ENCODE measurements at regions not wholly inside any gene's neighbourhood (a gene's known extent, or its start where the extent isn't known, plus 50 kb on each side); places are given as distances from the start of the nearest gene placed in this dataset.

DNA sequence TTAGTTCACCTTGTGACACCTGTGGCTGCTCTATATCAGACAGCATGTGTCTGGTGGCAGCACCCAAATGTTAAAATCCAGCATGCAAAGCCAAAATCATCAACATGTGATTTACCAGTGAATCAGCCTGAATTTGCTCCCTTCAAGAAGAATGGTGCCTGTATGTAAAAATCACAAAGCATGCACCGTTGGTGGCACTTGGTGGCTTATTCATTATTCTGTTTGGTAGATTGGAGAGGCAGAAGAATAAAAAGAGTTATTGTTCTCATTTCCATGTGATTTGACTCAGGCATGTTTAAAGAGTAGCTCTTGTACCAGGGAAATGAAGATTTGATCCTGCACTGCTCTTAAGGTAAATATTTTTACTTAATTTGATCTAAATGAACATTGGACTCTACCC lies 143.9 kb upstream of the MPPED2 start:
- TF ChIP-seq, protein P1, sequence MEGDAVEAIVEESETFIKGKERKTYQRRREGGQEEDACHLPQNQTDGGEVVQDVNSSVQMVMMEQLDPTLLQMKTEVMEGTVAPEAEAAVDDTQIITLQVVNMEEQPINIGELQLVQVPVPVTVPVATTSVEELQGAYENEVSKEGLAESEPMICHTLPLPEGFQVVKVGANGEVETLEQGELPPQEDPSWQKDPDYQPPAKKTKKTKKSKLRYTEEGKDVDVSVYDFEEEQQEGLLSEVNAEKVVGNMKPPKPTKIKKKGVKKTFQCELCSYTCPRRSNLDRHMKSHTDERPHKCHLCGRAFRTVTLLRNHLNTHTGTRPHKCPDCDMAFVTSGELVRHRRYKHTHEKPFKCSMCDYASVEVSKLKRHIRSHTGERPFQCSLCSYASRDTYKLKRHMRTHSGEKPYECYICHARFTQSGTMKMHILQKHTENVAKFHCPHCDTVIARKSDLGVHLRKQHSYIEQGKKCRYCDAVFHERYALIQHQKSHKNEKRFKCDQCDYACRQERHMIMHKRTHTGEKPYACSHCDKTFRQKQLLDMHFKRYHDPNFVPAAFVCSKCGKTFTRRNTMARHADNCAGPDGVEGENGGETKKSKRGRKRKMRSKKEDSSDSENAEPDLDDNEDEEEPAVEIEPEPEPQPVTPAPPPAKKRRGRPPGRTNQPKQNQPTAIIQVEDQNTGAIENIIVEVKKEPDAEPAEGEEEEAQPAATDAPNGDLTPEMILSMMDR (IDR thresholded peaks at IDR 0.05; ENCODE audit: unreplicated experiment), result no peak
- Mint-ChIP-seq H3K4me1 (ENCODE audit: low read depth, unreplicated experiment) (no peaks in the 10 kb centered on the region), H3K27ac (ENCODE audit: unreplicated experiment) (no peak overlapping the region), H3K9me3 (ENCODE audit: low read depth, unreplicated experiment) (no peaks in the 10 kb centered on the region), H3K36me3 (ENCODE audit: insufficient read depth, unreplicated experiment) (no peaks in the 10 kb centered on the region), H3K27me3 (ENCODE audit: unreplicated experiment) (no peaks in the 10 kb centered on the region), H3K4me3 (ENCODE audit: low read depth, unreplicated experiment) (no peak overlapping the region)
- CTCF ChIA-PET, result no interaction called here
- no TSS peak for BruUV-seq (replicated peaks)
- intact Hi-C loops (cut with micrococcal nuclease; ENCODE audit: unreplicated experiment), result no loop called here
- no peak for DNase-seq

DNA sequence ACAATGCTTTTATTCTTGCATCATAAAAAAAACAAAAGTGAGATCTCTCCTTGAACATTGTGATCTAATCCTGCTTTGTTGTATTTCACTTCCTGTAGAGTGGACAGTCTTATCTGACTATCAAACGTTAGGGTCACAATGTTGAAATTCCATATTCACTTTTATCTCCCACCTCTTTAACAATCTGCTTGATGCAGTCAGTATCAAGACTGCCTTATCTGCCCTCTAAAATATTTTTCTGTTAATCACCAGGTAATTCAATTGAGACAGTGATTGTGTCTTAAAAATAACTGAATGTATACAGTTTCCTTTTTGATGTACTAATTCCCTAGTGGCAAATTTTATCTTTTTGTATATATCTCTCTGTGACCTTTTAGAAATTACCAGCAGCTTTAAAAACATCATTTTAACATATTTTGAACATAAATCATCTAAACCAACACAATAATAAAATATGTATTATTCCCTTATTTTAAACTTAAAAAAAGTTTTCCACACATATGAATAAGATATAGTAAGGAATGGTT lies 143.1 kb upstream of the MPPED2 start:
- no peaks in the 10 kb centered on the region for H3K27me3 Mint-ChIP-seq (ENCODE audit: unreplicated experiment)
- no TSS peak for BruUV-seq (replicated peaks)
- DNase-seq, result no peak
- TF ChIP-seq, protein P1 (IDR thresholded peaks at IDR 0.05; ENCODE audit: unreplicated experiment), result no peak
- peaks cover 4% of the 10 kb centered on the region for H3K9me3 Mint-ChIP-seq (ENCODE audit: low read depth, unreplicated experiment)
- intact Hi-C loops (cut with micrococcal nuclease; ENCODE audit: unreplicated experiment), result no loop called here
- H3K4me3 Mint-ChIP-seq (ENCODE audit: low read depth, unreplicated experiment), result no peak overlapping the region
- CTCF ChIA-PET, result no interaction called here
- H3K27ac Mint-ChIP-seq (ENCODE audit: unreplicated experiment), result no peak overlapping the region
- no peaks in the 10 kb centered on the region for H3K4me1 Mint-ChIP-seq (ENCODE audit: low read depth, unreplicated experiment)
- no peaks in the 10 kb centered on the region for H3K36me3 Mint-ChIP-seq (ENCODE audit: insufficient read depth, unreplicated experiment)

DNA sequence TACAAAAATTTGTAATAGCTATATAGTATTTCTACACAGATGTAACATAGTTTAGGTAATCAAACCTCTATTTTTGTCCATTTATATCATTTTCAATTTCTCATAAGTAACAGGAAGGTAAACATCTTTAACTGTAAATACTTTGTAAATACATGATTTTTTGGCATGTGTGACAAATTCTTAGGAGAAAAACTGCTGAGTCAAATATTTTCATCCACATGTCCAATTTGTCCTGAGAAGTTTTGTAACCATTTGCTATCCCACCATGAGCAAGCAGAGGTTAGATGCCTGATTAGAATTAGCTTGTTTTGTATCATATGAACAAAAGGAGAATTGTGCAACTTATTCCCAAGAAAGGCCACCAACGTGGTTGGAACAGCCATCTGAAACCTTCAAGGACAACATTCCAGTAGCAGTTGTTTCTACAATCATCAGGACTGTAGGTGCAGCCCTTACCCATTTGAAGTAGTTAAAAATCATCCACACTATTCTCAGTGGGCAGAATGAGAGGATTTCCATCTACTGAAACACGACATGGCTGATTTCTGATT lies 139.6 kb upstream of the MPPED2 start:
- H3K36me3 Mint-ChIP-seq (ENCODE audit: insufficient read depth, unreplicated experiment), result no peaks in the 10 kb centered on the region
- H3K27ac Mint-ChIP-seq (ENCODE audit: unreplicated experiment), result no peak overlapping the region
- no peaks in the 10 kb centered on the region for H3K27me3 Mint-ChIP-seq (ENCODE audit: unreplicated experiment)
- CTCF ChIA-PET, result no interaction called here
- H3K9me3 Mint-ChIP-seq (ENCODE audit: low read depth, unreplicated experiment), result peaks cover 9% of the 10 kb centered on the region
- no TSS peak for BruUV-seq (replicated peaks)
- intact Hi-C loops (cut with micrococcal nuclease; ENCODE audit: unreplicated experiment), result no loop called here
- no peaks in the 10 kb centered on the region for H3K4me1 Mint-ChIP-seq (ENCODE audit: low read depth, unreplicated experiment)
- no peak for DNase-seq
- TF ChIP-seq, protein P1 (IDR thresholded peaks at IDR 0.05; ENCODE audit: unreplicated experiment), result no peak
- H3K4me3 Mint-ChIP-seq (ENCODE audit: low read depth, unreplicated experiment), result no peak overlapping the region

DNA sequence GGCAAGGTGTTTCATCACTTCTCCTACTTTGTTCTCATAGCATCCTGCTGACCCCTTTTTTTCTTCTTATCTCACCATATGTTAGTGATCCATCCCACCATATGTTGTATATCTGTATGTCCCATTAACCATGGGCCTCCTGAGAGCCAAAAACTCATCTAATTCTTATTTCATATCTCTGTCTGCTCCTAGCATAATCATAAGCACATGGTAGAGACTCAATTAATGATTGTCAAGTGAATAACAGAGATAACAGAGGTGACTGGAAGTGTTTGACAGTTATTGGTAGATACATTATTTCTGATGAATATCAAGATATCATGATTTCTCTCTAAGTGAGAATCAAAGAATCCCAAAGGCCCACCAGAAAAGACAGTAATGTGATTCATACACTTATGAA lies 138.1 kb upstream of the MPPED2 start:
- no peaks in the 10 kb centered on the region for H3K27me3 Mint-ChIP-seq (ENCODE audit: unreplicated experiment)
- no peak overlapping the region for H3K27ac Mint-ChIP-seq (ENCODE audit: unreplicated experiment)
- intact Hi-C loops (cut with micrococcal nuclease; ENCODE audit: unreplicated experiment), result no loop called here
- no peak overlapping the region for H3K4me3 Mint-ChIP-seq (ENCODE audit: low read depth, unreplicated experiment)
- CTCF ChIA-PET, result no interaction called here
- no TSS peak for BruUV-seq (replicated peaks)
- H3K4me1 Mint-ChIP-seq (ENCODE audit: low read depth, unreplicated experiment), result no peaks in the 10 kb centered on the region
- H3K36me3 Mint-ChIP-seq (ENCODE audit: insufficient read depth, unreplicated experiment), result no peaks in the 10 kb centered on the region
- H3K9me3 Mint-ChIP-seq (ENCODE audit: low read depth, unreplicated experiment), result peaks cover 9% of the 10 kb centered on the region
- TF ChIP-seq, protein P1 (IDR thresholded peaks at IDR 0.05; ENCODE audit: unreplicated experiment), result no peak
- DNase-seq, result no peak

All from Calu3 (cell line).